ENCODE measurements at regions not wholly inside any gene's neighbourhood (a gene's known extent, or its start where the extent isn't known, plus 50 kb on each side); places are given as distances from the start of the nearest gene placed in this dataset.

DNA sequence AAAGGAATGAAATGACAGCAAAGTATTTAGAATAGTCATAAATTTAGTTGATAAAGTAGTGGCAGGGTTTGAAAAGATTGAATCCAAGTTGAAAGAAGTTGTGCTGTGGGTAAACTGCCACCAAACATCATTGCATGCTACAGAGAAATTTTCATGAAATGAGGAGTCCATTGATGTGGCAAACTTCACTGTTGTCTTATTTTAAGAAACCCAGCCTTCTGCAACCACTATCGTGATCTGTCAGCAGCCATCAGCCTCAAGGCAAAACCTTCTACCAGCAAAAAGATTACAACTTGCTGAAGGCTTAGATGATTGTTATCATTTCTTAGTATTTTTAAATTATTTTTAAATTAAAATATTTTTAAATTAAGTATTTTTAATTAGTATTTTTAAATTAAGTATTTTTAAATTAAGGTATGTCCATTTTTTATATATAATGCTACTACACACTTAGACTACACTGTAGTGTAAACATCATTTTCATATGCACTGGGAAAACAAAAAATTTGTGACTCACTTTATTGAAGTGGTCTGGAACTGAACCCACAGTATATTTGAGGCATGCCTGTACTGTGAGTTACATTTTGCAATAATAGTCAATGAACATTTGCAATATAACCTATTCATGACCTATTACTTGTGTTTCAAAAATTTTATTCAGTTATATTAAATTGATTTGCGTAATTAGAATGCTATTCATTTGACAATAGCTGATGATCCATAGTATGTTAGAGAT, 67.2 kb upstream of the SYT1 start:
- no peak for DNase-seq

DNA sequence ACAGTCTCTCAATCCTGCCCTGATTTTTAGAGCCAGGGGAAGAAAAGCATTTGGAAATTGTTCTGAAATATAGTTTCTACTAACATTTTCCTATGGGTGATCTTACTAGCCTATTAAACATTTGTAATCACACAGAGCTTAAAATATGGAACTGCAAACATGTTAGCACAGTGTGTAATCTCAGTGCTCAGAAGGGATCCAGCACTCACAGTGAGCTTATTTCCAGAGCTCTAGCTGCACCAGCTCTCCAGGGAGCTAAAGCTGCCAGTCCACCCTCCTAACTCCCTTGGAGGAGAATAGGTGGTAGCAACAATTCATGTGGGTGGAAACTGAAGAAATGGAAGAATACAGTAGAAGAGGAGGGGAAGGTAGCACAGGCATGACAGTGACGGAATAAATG, 64.9 kb upstream of the SYT1 start:
- peak; percentile 1 for DNase-seq

DNA sequence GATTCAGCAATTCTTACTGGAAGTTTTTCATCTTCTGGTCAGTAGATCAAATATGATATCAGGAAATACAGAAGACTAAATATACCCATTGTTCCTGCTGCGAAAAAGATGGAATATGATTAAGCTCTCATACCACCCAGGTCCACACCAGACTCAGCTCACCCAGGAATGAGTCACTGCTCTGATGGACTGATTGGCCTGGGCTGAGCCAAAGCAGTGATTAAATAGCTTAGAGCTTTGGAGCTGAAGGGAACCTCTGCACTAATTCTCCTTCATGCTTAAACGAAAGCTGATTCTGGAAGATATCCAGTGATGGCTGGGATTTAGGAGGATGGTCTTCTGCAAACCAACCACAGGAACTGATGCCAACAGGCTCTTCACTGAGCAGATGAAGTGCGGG, 62.0 kb upstream of the SYT1 start:
- DNase-seq: no peak

DNA sequence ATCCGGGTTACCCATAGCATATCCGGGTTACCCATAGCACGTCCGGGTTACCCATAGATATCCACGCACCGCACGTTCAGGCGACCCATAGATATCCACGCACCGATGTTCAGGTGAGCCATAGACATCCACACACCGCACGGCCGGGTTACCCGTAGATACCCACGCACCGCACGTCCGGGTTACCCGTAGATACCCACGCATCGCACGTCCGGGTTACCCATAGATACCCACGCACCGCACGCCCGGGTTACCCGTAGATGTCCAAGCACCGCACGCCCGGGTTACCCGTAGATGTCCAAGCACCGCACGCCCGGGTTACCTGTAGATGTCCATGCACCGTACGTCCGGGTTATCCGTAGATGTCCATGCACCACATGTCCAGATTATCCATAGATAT, 60.3 kb upstream of the SYT1 start:
- no peak for DNase-seq

All from NCI-H1694 treated with DMSO at 0.1 percent for 48 hours (cell line).